Smooth muscle cell (in vitro differentiated cells): ENCODE measurements at regions not wholly inside any gene's neighbourhood (a gene's known extent, or its start where the extent isn't known, plus 50 kb on each side); places are given as distances from the start of the nearest gene placed in this dataset.

Source experiments
- DNase-seq: peaks from one replicate; lab custom pipeline; 2025; ENCODE audit not compliant: unreplicated experiment; lab: John Stamatoyannopoulos, UW
- H2AFZ ChIP-seq: fragments of 200-600 bp; sonication (generic); 2 replicates; pipeline ENCODE4 v1.6.0; 2016; ENCODE audit warnings: antibody characterized with exemption, low read depth, mild to moderate bottlenecking
- H3F3A ChIP-seq: fragments of 200-600 bp; sonication (generic); 2 replicates; pipeline ENCODE4 v1.6.0; 2017; ENCODE audit warnings: antibody characterized with exemption, low read depth
- H3K27ac ChIP-seq: fragments of 200-600 bp; sonication (generic); 2 replicates; pipeline ENCODE4 v1.5.1; 2016; ENCODE audit warnings: low read depth, mild to moderate bottlenecking
- H3K27me3 ChIP-seq: fragments of 200-600 bp; sonication (generic); 2 replicates; pipeline ENCODE4 v1.6.1; 2016; ENCODE audit warnings: low read depth, mild to moderate bottlenecking
- H3K36me3 ChIP-seq: fragments of 200-600 bp; sonication (generic); 2 replicates; pipeline ENCODE4 v1.5.1; 2016; ENCODE audit warnings: low read depth
- H3K4me1 ChIP-seq: fragments of 200-600 bp; sonication (generic); 2 replicates; pipeline ENCODE4 v1.5.1; 2016; ENCODE audit warnings: low read depth
- H3K4me2 ChIP-seq: fragments of 200-600 bp; sonication (generic); 2 replicates; pipeline ENCODE4 v1.6.0; 2016; ENCODE audit warnings: mild to moderate bottlenecking
- H3K4me3 ChIP-seq: fragments of 200-600 bp; sonication (generic); 2 replicates; pipeline ENCODE4 v1.5.1; 2016; ENCODE audit warnings: mild to moderate bottlenecking
- H3K79me2 ChIP-seq: fragments of 200-600 bp; sonication (generic); 2 replicates; pipeline ENCODE4 v1.6.0; 2016; ENCODE audit warnings: low read depth, mild to moderate bottlenecking
- H3K9ac ChIP-seq: fragments of 200-600 bp; sonication (generic); 2 replicates; pipeline ENCODE4 v1.6.0; 2016; ENCODE audit warnings: low read depth
- H3K9me3 ChIP-seq: fragments of 200-600 bp; sonication (generic); replicated peaks from 2 replicates; pipeline ENCODE4 v1.5.1; 2016; ENCODE audit warnings: low read depth
- H4K20me1 ChIP-seq: fragments of 200-600 bp; sonication (generic); 2 replicates; pipeline ENCODE4 v1.6.0; 2016; ENCODE audit warnings: low read depth
- WGBS: methylation state at CpG from one replicate; pipeline ENCODE4 v1.1.7; 2016; ENCODE audit warnings: low lambda C conversion rate; 5-methylcytosine and 5-hydroxymethylcytosine counted together
- TF ChIP-seq, protein P1 (sequence below): fragments of 200-600 bp; sonication (generic); IDR thresholded peaks from 2 replicates; pipeline ENCODE4 v1.5.1; 2017; ENCODE audit warnings: borderline replicate concordance, mild to moderate bottlenecking, antibody characterized with exemption; ENCODE audit not compliant: insufficient read depth, poor library complexity, severe bottlenecking

DNA sequence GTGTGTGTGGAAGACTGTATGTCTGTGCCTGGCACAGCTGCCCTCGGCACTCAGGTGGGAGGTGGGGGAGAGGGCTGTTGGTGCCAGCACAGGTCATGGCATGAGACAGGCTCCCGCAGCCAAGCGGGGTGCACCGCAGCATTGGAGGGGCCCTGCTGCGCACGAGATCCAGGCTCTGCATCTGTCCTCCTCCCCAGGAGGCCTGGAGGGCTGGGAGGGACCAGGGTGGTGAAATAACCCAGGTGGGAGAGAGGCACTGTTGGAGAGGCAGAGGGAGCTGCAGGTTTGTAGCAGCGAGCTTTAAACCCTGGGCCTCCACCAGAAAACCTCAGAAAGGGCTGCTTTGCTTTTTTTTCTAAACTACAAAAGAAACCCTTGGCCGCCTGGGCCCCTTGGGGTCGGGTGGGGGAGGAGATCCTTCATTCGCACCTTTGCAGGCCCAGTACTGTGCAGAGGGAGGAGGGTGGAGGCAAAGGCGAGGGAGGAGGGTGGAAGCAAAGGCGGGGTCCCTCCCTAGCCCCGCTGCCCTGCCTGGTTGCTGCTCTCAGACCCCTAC lies 241.7 kb downstream of the SEC14L1 start:
- TF ChIP-seq, protein P1, sequence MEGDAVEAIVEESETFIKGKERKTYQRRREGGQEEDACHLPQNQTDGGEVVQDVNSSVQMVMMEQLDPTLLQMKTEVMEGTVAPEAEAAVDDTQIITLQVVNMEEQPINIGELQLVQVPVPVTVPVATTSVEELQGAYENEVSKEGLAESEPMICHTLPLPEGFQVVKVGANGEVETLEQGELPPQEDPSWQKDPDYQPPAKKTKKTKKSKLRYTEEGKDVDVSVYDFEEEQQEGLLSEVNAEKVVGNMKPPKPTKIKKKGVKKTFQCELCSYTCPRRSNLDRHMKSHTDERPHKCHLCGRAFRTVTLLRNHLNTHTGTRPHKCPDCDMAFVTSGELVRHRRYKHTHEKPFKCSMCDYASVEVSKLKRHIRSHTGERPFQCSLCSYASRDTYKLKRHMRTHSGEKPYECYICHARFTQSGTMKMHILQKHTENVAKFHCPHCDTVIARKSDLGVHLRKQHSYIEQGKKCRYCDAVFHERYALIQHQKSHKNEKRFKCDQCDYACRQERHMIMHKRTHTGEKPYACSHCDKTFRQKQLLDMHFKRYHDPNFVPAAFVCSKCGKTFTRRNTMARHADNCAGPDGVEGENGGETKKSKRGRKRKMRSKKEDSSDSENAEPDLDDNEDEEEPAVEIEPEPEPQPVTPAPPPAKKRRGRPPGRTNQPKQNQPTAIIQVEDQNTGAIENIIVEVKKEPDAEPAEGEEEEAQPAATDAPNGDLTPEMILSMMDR: no peak

GRCh38 chr17:77382966-77383612 lies 242.3 kb downstream of the SEC14L1 start:
- peaks cover 100% of the 10 kb centered on the region for H4K20me1 ChIP-seq

More for the DNA sequence above, 241.7 kb downstream of the SEC14L1 start:
- no peak for DNase-seq
- peaks cover 99% of the 10 kb centered on the region for H3K79me2 ChIP-seq
- no peak overlapping the region for H3K9ac ChIP-seq
- no peak overlapping the region for H3K27ac ChIP-seq
- H4K20me1 ChIP-seq: peaks cover 100% of the 10 kb centered on the region
- peak overlapping the region; percentile 43 for H3K4me2 ChIP-seq
- no peaks in the 10 kb centered on the region for H3K27me3 ChIP-seq
- H3K4me3 ChIP-seq: no peak overlapping the region
- no peaks in the 10 kb centered on the region for H3K9me3 ChIP-seq
- WGBS: 61% methylated on average over 11 of the region's 13 CpGs
- H3F3A ChIP-seq: no peaks in the 10 kb centered on the region
- no peak overlapping the region for H2AFZ ChIP-seq
- H3K36me3 ChIP-seq: no peaks in the 10 kb centered on the region
- H3K4me1 ChIP-seq: peaks cover 46% of the 10 kb centered on the region

DNA sequence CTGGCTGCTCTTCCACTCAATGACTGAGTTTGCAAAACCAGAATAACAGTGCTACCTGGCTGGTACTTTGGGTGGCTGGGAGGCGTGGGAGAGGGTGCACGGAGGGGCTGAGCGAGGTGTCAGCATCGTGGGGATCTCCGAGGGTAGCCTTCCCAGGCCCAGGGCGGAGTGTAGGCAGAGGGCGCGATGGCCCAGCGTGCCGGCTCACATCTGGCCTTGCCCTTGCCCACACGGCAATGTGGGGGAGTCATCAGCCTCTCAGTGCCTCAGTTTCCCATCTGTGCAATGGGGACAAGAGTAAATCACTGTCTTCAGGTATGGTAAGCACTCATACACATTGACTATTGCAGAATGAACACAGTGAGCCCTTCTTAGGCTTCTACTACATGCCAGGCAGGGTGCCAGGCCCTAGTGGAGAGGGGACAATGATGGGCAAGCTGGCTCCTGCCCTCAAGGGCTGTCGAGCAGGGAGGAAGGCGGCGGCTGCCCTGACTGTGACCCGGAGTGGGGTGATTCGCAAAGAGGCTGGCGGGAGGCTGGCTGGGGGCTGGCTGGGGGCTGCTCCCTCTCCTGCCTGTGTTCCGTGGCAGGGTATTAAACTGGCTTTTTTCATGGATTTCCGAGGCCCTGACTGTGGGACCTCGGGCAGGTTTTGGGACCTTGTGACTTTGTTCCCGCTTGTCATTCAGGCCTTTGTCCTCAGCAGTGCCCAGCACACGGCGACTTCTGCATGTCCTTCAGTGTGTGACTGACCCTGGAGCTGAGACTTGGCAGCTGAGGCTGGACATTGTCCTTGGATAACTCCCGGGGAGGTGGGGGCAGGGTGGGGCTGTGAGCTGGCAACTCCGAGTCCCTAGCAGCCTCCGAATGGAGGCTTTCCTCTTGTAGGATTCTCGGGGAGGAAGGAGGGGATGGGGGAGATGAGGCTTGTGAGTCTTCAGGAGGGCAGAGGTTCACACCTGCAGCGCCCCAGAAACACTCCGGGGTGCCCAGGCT lies 243.1 kb downstream of the SEC14L1 start:
- H3K9ac ChIP-seq: no peak overlapping the region
- H3K79me2 ChIP-seq: peaks cover 99% of the 10 kb centered on the region
- no peaks in the 10 kb centered on the region for H3F3A ChIP-seq
- DNase-seq: no peak
- H4K20me1 ChIP-seq: peaks cover 100% of the 10 kb centered on the region
- 91% methylated on average over 24 of the region's 29 CpGs for WGBS
- H2AFZ ChIP-seq: no peak overlapping the region
- TF ChIP-seq, protein P1: no peak
- no peak overlapping the region for H3K4me3 ChIP-seq
- no peak overlapping the region for H3K27ac ChIP-seq
- H3K27me3 ChIP-seq: no peaks in the 10 kb centered on the region
- H3K9me3 ChIP-seq: no peaks in the 10 kb centered on the region
- H3K4me1 ChIP-seq: peaks cover 53% of the 10 kb centered on the region
- H3K36me3 ChIP-seq: no peaks in the 10 kb centered on the region
- no peak overlapping the region for H3K4me2 ChIP-seq

More at GRCh38 chr17:77382966-77383612, 242.3 kb downstream of the SEC14L1 start:
- H3K79me2 ChIP-seq: peaks cover 99% of the 10 kb centered on the region
- H3K4me3 ChIP-seq: no peak overlapping the region
- no peaks in the 10 kb centered on the region for H3K36me3 ChIP-seq
- H2AFZ ChIP-seq: no peak overlapping the region
- DNase-seq: no peak
- H3K9me3 ChIP-seq: no peaks in the 10 kb centered on the region
- peak overlapping the region; percentile 43 for H3K4me2 ChIP-seq
- no peaks in the 10 kb centered on the region for H3K27me3 ChIP-seq
- no peak overlapping the region for H3K9ac ChIP-seq
- no peaks in the 10 kb centered on the region for H3F3A ChIP-seq
- H3K4me1 ChIP-seq: peaks cover 45% of the 10 kb centered on the region
- H3K27ac ChIP-seq: no peak overlapping the region
- TF ChIP-seq, protein P1: no peak
- 90% methylated on average over 8 of the region's 8 CpGs for WGBS
